HT-29 (cell line): ENCODE measurements at regions not wholly inside any gene's neighbourhood (a gene's known extent, or its start where the extent isn't known, plus 50 kb on each side); places are given as distances from the start of the nearest gene placed in this dataset.

Source experiments
- DNase-seq: peaks from one replicate; pipeline ENCODE4 v3.0.0-alpha.2; 2015; ENCODE audit warnings: low spot score

- no peak for DNase-seq
Measured at GRCh38 chr2:15779381-15780041, 160.8 kb upstream of the MYCN start.

- DNase-seq, result no peak
Measured at GRCh38 chr2:15780234-15780633, 160.1 kb upstream of the MYCN start.

- DNase-seq, result no peak
Measured at GRCh38 chr2:15780912-15781574, 159.3 kb upstream of the MYCN start.

- no peak for DNase-seq
Measured at GRCh38 chr2:15782009-15782751, 158.2 kb upstream of the MYCN start.

GRCh38 chr2:15782769-15783294 lies 157.5 kb upstream of the MYCN start:
- DNase-seq, result no peak

GRCh38 chr2:15783489-15783888 lies 156.9 kb upstream of the MYCN start:
- DNase-seq, result no peak

GRCh38 chr2:15784106-15784885 lies 156.1 kb upstream of the MYCN start:
- no peak for DNase-seq

GRCh38 chr2:15784886-15785801 lies 155.2 kb upstream of the MYCN start:
- DNase-seq, result no peak

GRCh38 chr2:15786003-15786654 lies 154.2 kb upstream of the MYCN start:
- DNase-seq, result no peak

GRCh38 chr2:15786901-15787300 lies 153.4 kb upstream of the MYCN start:
- no peak for DNase-seq

GRCh38 chr2:15787535-15788454 lies 152.6 kb upstream of the MYCN start:
- no peak for DNase-seq

GRCh38 chr2:15788455-15788829 lies 151.9 kb upstream of the MYCN start:
- no peak for DNase-seq

- no peak for DNase-seq
Measured at GRCh38 chr2:15788830-15789229, 151.5 kb upstream of the MYCN start.

GRCh38 chr2:15789381-15790062 lies 150.8 kb upstream of the MYCN start:
- DNase-seq, result no peak

- DNase-seq, result no peak
Measured at GRCh38 chr2:15790326-15790725, 150.0 kb upstream of the MYCN start.

- no peak for DNase-seq
Measured at GRCh38 chr2:15790838-15791237, 149.5 kb upstream of the MYCN start.

- no peak for DNase-seq
Measured at GRCh38 chr2:15791294-15791693, 149.1 kb upstream of the MYCN start.

GRCh38 chr2:15792331-15792730 lies 148.0 kb upstream of the MYCN start:
- no peak for DNase-seq
